ENCODE measurements at regions not wholly inside any gene's neighbourhood (a gene's known extent, or its start where the extent isn't known, plus 50 kb on each side); places are given as distances from the start of the nearest gene placed in this dataset.

- DNase-seq (ENCODE audit: low spot score) (no peak), FAIRE-seq (no peak)
Observed at GRCh38 chr1:162970021-162970420, 99.1 kb upstream of the RGS4 start.

- no peak for FAIRE-seq
- DNase-seq (ENCODE audit: low spot score): no peak
Observed at GRCh38 chr1:162966613-162967012, 102.5 kb upstream of the RGS4 start.

DNA sequence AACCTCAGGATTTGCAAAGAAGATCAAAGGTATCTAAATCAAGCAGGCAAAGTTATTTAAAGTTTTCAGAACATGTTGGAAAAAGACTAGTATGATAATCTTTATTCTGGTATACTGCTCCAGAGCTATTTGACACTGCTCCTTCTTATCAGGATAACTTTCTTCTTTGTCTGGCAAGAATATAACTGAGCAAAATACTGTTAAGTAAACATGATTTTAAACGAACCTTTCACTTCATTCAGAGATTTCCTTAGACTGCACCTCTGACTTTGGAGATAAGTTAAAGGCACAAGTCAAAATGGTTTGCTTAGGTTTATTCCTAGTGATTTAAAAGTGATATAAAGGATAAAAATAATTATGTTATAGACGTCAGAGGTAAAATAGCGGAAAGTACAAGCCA, 103.9 kb upstream of the CCDC190 start:
- FAIRE-seq: no peak
- no peak for DNase-seq (ENCODE audit: low spot score)

GRCh38 chr1:162956922-162957321, 95.9 kb upstream of the CCDC190 start:
- DNase-seq (ENCODE audit: low spot score) (no peak), FAIRE-seq (no peak)

DNA sequence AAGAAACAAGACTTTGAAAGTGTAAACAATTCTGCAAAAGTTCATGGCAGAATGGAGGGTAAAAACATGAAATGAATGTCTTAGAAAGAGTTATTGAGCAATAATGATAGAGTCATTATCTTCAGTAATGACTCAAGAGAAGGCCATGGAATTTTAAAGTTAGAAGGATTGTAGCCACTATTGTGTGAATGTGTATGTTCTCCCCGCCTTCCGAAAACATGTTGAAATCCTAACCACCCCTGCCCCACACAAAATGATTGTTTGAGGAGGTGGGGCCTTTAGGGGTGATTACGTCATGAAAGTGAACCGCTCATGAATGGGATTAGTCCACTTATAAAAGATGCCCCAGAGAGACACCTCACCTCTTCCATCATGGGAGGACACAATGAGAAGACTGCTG, 93.8 kb upstream of the CCDC190 start:
- FAIRE-seq (no peak), DNase-seq (ENCODE audit: low spot score) (no peak)

GRCh38 chr1:162952956-162953355, 92.0 kb upstream of the CCDC190 start:
- FAIRE-seq (no peak), DNase-seq (ENCODE audit: low spot score) (no peak)

DNA sequence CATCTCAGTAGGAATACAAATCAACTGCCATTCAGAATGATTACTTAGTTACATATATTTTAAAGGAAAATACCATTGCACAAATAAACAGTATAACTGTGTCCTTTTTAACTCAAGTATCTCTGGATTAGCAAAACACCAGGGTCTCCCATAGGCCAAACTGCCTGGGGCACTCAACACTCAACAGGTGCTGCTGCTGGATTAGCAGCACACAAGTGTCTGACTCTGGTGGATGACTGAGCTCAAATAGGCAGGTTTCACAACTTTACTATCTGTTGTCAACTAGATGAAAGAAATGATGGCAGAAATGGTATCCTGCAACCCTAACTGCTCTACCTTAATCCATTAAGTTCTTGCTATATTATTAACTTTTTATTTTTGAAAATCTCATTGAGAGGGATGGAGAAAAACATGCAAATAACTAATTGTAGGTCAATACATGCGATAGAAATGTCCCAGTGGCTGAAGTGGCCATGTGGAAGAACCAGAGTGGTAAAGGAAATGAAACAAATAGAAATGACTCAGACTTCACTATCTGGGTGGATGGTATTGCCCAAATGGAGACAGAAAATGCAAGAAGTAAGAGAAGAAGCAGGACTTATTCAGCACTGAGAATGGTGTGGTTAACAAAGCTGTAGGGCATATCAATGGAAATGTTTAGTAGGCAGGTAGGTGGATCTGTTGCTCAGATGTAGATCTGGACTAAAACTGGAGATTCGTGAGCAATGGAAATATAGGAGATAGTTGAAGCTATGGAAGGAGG, 90.8 kb upstream of the CCDC190 start:
- DNase-seq (ENCODE audit: low spot score) (no peak), FAIRE-seq (no peak)

GRCh38 chr1:162950187-162950586, 89.2 kb upstream of the CCDC190 start:
- FAIRE-seq: no peak
- no peak for DNase-seq (ENCODE audit: low spot score)

- FAIRE-seq (no peak), DNase-seq (ENCODE audit: low spot score) (no peak)
Observed at GRCh38 chr1:162946701-162947100, 85.7 kb upstream of the CCDC190 start.

DNA sequence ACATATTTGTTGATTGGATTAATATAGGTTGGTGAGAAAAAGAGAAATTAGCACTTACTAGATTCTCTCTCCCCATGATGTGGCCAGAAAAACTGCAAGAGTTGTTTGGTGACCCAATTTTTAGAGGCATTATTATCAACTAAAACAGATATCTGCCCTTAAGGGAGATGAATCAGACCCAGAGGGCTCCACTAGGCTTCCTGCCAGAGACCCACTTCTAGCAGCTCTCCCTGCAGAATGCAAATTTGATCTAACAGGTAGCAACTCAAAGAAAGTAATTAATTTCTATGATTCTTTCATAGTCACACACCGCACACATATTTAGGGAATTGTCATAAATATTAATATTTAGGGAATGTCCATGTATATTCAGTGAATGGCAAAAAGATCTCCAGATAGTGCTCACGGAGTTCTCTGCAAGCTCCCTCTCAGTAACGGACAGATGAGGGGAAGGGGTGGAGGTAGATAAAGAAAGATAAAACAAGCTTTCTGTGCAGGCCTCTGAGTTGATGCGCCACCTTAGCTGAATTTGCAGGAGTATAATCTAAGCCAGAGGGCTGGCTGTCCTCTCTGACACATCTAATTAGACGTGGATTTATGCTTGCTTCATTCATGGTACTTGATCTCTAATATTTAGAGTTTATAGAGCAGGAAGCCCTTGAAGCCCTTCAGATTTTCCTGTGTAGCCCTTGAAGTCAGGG, 84.1 kb upstream of the CCDC190 start:
- FAIRE-seq (no peak), DNase-seq (ENCODE audit: low spot score) (no peak)

GRCh38 chr1:162943622-162944021, 82.6 kb upstream of the CCDC190 start:
- DNase-seq (ENCODE audit: low spot score) (no peak), FAIRE-seq (no peak)

DNA sequence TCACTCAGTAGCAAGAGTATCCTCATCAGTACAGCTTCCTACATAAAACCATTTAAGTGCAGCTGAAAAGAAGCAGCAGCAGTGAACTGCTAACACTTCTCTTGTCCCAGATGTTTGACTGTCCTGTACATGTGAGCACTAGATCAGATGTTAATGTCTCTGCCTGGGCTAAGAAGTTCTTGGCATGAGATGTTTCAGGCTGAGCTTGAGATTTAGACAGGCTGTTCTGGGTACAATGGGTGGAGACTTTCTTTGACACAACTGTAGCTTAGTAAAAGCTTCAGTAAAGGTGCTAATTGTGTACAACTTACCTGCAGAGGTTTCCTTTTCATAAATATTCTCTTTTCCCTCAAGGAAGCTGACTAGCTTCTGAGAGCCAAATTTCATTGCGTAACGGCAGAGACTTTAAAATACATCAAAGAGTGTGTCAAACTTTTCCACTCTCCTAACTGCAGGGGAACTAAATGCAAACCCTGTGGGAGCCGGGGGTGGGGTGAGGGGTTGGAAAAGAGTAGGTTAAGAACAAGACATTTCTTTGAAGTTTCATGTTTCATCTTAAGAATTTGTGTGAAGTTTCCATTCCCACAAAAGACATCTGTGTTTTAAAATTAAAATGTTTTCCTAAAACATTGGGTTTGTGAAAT, 82.1 kb upstream of the CCDC190 start:
- DNase-seq (ENCODE audit: low spot score) (no peak), FAIRE-seq (no peak)

DNA sequence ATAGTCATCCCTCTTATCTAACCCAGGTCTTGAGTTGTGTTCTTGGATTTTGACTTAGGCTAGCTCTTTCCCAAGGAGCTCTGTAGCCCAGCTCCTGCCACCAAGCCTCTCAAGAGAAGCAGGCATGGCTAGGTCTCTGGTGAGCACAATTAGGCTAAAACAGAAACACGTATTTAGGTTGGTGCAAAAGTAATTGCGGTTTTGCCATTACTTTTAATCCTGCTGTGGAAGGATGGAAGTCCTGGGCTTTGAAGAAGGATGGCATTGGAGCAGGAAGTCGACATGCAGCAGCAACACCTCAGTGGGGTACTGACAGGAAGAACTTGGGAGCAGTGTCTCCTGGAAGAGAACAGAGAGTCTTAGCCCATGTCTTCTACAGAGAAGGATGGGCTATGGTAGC, 80.0 kb upstream of the CCDC190 start:
- DNase-seq (ENCODE audit: low spot score) (no peak), FAIRE-seq (no peak)

DNA sequence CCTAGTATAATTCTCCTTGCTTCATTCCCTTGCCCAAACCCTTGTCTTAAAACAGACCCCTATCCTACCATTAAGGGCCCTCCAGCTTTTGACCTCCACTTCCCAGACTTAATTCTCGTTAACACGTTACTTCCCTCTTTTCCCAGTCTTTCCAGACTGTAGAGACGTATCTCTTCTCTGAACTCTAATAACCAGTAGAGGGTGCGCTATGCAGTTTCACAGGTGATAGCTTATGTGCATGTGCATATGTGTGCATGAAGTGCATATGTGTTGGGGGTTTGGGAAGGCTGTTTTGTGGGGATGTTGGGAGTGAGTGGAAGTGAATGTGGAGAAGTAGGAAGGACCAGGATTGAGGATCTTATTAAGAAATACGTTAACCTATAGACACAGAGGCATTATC, 78.1 kb upstream of the CCDC190 start:
- no peak for FAIRE-seq
- DNase-seq (ENCODE audit: low spot score): no peak

GRCh38 chr1:162937716-162938395, 76.9 kb upstream of the CCDC190 start:
- no peak for DNase-seq (ENCODE audit: low spot score)
- FAIRE-seq: no peak

DNA sequence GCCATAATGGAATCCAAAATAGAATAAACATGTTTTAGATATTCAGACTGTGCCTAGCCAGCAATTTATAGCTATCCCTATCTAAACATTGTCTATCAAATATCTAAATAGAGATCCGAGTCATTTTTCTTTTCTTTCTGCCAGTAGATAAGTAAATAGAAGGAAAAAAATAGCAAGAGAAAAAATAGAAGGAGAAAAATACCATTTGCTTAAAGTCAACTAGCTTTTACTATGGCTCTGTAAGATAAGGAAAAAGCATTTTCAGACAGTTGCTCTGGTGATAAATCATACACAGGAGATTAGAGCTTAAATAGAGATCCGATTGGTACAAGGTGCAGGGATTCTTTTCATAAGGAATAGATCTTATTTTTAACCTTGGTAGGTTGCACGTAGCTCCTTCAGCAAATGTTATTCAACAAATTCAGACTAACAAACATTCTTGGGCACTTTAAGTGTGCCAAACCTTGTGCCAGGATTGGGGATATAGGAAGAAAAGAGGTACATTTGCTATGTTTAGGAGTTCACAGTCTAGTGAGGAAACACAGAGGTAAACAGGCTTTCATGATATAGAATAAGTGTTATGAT, 70.1 kb upstream of the CCDC190 start:
- FAIRE-seq (no peak), DNase-seq (ENCODE audit: low spot score) (no peak)

- FAIRE-seq: no peak
Observed at GRCh38 chr1:162930532-162930931, 69.6 kb upstream of the CCDC190 start.

GRCh38 chr1:162929177-162929576, 68.2 kb upstream of the CCDC190 start:
- no peak for FAIRE-seq
- DNase-seq (ENCODE audit: low spot score): no peak

More at GRCh38 chr1:162930532-162930931, 69.6 kb upstream of the CCDC190 start:
- no peak for DNase-seq (ENCODE audit: low spot score)

DNA sequence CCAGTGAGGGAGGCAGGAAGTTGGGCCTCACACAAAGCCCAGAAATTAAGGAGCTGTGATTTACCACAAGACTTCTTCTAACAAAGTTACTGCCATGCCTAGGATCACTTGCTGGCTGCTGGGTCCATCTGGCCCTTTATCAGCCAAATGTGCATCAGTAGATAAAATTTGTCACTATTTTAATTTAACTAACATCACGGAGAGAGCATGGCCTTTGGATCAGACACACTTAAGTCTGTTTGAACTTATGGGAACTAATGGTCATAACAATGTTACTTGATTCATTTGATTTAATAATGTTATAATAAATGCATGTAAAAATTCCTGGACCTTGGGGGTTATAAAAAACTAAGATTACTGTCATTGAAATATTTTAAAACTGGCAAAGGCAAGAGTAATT, 67.2 kb upstream of the CCDC190 start:
- no peak for FAIRE-seq
- no peak for DNase-seq (ENCODE audit: low spot score)

GRCh38 chr1:162927421-162927820, 66.4 kb upstream of the CCDC190 start:
- FAIRE-seq (no peak), DNase-seq (ENCODE audit: low spot score) (no peak)

DNA sequence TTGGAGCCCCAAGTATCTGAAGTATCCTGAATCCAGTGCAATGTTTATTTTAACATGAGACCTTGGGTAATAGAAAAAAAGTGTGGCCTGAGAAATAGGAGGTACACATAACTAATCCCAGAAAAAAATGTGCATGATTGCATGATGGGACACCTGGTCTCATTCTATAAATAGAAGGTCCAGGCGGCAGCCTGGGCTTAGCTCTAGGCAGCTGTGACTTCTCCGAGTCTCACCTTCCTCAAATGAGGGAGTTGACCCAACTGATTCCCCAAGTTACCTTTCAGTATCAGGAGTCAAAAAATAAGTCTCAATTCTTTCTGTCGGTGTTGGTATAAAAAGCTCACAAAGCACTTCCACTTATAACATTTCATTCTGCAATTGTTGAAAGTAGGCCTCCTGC, 65.9 kb upstream of the CCDC190 start:
- no peak for DNase-seq (ENCODE audit: low spot score)
- no peak for FAIRE-seq

DNA sequence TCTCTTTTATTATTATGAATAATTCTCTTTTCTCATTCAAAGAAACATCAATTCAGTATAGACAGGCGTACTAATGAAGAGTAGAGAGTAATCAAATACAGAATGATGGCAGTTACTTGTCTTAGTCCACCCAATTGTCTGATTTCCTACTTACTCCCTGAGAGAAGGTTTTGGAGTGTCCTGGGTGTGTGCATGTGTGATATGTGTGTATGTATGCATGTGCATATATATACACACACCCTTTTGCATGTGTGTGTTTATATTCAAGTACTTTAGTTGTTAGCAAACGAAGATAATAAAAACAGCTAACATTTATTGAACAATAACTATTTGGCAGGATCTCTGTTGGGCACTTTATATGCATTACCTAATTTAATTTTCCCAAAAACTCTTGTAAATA, 63.2 kb upstream of the CCDC190 start:
- no peak for DNase-seq (ENCODE audit: low spot score)
- FAIRE-seq: no peak

All from RCC 7860 (cell line).